ENCODE measurements at regions not wholly inside any gene's neighbourhood (a gene's known extent, or its start where the extent isn't known, plus 50 kb on each side); places are given as distances from the start of the nearest gene placed in this dataset.
A peak's percentile ranks its signal among the peaks of the same experiment; 100 is the strongest.
"Not testable (repeated sequence)": the region's sequence is repeated elsewhere in the genome, so short reads cannot be mapped to it uniquely, and the experiment has no call there.

DNA sequence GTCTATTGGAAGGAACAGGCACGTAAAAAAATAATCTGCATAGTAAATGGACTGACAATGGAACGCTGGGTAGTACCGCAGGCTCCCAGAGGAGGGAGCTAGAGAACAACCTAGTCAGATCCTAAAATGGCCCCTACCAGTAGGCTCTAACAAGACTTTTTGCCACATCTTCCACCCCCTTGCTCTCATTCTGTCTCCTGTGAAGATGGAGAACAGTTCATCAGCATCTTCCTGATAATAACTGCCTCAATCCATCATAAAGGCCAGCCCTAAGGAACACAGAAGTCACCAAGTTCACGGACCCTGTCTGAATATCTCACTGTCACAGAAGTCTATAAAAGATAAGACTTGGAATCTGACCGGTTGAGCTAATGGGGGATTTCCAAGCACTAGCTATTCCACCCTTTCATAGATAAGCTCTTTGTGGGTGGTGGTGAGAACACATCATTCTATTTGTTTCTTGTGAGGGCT is 133.4 kb downstream of the SLC1A3 start:
- DNase-seq (ENCODE audit: low spot score): peak; percentile 58

DNA sequence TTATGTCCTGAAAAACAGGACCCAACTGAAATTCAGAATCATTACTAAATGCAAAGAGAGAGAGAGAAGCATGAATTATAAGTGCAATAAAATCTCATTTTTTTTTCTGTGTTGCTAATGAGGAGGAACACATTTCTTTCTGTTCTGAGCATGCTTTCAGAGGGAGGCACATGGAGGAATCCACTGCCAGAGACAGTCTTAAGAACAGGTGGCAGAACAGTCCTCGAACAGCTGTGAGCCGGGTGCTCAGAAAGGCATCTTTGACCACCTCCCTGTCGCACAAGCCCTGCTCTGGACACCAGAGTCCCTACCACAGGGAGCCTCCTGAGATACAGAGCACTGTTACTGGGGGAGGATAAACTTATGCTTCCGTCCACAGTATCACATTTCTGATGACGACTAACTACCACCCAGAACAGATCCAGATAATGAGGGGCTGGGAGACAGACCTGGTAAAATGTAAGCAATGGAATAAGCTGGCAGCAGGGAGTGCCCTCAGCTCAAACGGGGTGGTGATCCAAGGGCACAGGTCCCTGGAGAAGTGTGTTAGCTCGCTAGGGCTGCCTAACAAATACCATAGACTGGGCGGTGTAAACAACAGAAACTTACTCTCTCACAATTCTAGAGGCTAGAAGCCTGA is 134.0 kb downstream of the SLC1A3 start:
- no peak for DNase-seq (ENCODE audit: low spot score)

DNA sequence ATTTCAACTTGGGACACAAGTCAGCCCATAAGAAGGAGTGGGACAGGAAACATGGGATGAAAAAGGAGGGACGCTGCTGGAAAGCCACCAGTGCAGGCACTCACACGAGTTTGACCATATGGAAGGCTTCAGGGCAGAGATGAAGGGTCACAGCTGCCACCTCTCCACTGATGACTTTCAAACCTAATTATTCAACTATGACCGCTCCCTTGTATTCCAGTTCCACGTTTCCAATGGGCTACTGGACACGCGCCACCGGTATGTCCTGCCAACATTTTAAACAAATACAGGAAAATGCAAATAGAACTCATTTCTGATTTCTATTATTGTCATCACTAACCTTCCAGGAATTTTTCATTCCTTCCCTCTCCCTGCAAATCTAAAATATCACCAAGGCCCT is 134.7 kb downstream of the SLC1A3 start:
- no peak for DNase-seq (ENCODE audit: low spot score)

DNA sequence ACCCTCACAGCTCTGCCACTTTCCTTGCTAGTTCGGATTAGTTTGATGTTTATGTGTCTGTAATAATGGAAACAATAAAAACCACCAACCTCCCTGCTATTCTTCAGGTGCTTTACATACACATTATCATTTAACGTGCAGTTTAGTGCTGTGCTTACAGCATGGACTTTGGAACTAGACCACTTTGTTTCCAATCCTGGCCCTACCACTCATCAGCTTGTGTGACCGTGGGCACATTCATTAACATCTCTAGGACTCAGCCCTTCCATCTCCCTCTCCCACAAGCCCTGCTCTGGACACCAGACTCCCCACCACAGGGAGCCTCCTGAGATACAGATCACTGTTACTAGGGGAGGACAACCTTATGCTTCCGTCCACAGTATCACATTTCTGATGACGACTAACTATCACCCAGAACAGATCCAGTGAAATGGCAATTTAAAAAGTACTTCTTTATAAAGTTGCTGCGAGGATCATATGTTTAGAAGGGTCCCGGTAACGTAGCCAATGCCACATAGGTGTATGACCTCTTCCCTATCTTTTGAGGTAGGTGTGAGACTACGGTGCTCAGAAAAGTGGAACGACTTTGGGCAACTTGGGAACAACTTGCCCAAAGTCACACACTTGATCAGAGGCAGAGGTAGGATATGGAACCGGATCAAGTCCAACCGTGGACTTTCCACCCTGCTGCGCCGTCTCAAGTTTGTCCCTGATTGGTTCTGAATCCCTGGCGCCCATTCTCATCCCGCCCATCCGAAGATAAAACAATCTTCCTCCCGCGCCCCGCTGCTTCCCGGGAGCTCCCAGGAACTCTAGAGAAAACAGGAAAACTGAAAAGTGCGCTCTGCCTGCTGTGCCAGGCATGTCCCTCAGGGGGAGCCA is 132.4 kb upstream of the NIPBL start:
- DNase-seq (ENCODE audit: low spot score): peak; percentile 40

DNA sequence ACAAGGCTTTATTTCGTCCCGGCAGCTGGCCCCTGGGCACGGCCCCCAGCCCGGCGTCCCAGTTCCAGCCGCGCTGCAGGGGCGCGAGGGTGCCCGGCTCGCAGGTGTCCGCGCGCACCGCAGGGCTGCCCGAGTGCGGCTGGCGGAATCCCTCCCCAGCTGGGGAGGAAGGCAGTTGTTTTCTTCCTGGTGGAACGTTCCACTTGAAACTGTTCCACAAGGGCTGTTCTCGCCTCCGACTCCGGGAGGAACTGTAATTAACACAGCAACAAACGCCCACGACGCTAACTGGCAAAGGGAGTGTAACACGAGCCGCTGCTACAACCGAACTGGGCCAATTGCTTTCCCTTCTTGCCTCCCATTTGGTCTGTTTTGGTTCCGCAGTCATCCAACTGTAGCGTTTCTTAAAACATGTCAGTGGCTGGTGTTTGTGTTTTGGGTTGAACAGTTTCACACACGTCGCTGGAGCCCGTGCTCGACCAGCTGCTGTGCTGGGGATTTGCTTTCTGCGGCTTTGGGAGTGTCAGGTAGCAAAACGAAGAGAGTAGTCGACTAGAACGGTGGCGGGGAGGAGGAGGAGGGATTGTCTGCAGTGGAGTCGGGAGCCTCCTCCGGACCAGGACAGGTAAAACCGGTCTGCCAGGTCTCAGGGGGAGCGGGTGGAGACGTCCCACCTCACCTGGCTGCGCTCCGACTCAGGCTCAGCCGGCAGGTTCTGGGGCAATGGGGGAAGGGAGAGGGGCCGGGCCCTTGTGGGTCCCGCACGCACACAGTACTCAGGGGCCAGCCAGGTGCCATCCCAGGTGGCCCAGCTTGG is 131.6 kb upstream of the NIPBL start:
- DNase-seq (ENCODE audit: low spot score): no peak

DNA sequence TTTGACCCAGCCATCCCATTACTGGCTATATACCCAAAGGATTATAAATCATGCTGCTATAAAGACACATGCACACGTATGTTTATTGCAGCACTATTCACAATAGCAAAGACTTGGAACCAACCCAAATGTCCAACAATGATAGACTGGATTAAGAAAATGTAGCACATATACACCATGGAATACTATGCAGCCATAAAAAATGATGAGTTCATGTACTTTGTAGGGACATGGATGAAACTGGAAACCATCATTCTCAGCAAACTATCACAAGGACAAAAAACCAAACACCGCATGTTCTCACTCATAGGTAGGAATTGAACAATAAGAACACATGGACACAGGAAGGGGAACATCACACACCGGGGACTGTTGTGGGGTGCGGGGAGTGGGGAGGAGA is 128.8 kb upstream of the NIPBL start:
- not testable (repeated sequence) for DNase-seq (ENCODE audit: low spot score)

DNA sequence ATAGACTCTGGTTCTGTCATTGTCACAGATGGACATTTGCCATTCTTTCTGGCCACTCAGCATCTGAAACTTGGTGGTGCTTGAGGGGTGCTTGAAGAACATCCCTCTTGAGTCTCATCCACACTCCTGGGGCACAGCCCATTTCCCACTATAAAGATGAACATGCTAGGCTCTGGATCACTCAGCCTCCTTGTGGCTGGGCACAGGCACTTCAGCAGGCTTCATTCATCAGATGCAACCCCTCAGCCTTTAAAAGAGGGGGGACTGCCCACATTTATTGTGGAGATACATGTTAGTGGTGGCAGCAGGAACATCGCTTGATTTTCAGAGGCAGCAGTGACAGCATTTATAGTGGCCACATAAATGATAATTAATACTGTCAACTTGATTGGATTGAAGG is 124.7 kb upstream of the NIPBL start:
- DNase-seq (ENCODE audit: low spot score): no peak

DNA sequence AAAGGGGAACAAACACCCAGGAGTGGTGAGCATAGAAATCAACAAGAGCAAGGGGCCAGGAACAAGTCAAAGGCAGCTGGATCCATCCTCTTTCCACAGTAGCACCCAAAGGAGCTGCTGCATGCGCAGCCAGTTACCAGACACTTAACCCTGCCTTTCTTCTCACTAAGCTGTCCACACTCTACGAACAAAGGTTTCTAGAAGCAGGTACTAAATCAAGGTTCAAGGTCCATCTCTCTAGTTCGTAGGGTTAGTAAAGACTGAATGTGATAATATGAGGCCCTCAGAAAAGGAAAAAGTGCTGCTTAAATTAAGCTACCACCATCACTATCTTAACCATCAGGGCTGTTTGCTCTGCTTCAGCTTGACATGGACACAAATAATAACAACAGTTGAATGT is 121.2 kb upstream of the NIPBL start:
- DNase-seq (ENCODE audit: low spot score): no peak

DNA sequence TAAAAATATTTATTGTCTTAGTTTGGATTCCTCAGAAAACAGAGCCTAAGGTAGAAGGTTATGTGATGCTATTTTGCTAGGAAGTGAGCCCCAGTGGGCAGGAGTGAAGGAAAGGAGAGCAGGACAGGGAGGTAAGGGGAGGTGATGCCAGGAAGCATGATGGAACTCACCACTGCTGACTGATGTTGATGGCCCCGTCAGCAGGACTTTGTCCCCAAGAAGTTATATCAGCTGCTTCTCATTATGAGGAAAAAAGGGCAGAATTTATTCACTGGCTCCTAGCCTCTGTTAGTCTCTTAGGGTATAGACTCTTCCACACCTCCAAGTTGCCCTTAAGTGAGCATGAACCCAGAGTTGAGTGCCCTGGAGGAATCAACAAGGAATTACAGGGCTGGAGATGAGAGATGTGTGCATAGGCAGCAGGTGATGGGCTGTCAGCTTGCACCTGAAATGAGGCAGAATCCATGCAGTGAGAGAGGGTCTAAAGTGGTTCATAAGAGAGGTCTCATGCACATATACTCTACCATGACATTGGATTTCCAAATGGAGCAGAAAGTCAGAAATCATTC is 120.6 kb upstream of the NIPBL start:
- no peak for DNase-seq (ENCODE audit: low spot score)

DNA sequence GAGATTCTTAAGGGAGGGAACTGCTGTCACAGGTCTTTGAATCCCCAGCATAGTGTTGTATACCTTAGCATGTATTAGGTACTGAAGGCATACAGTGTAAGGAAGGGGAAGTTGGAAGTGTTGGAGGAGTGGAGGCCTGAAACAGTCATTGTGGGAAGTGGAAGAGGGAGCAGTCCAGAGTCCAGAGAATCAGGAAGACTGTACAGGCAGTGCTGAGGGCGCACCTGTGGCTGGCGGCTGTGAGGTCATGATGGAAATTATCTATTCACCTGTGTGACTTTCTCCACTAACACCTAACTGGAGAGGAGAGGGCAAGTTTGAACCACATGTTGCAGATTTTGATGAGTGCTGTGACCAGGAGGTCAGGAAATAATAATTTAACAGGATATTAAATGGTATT is 119.7 kb upstream of the NIPBL start:
- no peak for DNase-seq (ENCODE audit: low spot score)

DNA sequence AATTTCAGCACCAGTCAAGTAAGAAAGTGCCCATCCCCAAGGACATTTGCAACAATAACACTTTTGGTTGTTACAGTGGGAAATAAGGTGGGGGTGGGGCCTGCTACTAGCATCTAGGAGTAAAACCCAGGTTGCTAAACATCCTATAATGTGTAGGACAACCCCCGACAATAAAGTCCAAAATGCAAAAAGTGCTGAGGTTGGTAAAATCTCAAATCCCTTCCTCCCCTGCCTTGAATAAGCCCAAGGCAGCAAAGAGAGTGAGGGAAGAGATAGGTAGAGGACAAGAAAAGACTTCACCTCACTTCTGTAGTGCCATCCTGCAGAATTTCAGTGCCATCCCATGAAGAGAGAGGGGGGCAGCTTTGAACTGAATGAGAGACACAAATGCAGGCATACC is 117.5 kb upstream of the NIPBL start:
- DNase-seq (ENCODE audit: low spot score): no peak

DNA sequence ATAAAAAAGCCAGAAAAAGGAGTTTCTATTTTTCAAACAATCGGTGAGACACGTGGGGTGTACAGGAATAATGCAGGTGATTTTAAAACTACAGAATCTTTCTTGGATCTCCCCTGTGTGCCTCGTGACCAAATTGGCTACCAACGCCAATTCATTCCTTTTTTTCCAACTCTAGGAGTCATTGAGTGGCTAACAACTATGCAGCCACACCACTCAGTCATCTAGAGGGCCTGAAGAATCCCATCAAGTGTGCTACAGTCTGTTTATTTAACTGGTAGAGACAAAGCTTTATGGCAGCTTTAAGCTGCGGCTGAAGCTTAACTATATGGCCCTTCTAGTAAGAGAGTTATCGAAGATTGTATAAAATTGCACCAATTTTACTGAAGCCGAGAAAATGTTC is 113.1 kb upstream of the NIPBL start:
- no peak for DNase-seq (ENCODE audit: low spot score)

DNA sequence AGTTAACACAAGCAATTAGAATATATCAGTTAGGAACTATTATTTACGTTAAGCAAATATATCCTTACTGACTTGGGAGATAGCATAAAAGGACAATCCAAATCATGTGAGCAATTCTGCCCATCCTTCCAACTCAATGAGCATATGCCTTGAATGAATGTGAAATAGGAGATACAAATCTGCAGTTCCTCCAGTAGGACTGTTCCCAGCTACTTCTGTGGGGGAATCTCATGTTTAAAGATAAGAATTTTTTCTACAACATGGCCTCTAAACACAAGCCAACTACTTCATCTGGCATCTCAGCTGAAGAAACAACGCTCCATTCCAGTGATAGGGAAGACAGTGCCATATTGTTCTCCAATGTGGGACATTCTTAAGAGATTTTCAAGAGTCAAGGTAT is 110.7 kb upstream of the NIPBL start:
- DNase-seq (ENCODE audit: low spot score): no peak

DNA sequence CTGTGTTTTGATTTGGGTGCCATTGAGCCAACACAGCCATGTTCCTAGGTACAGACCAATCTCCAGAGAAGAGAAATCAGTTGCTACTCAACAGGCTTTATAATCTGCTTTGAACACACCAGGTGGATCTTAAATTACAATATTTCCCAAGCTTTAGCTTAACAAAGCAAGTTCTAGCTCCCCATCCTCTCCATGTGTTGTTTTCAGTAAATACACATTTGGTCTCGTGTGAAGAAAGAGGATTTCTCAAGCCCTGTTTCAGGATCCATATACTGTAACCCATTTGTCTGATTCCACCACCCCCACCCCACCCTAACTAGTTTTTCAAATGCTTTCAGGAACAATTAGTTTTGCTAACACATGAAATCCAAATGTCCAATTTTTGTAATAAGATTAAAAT is 109.6 kb upstream of the NIPBL start:
- DNase-seq (ENCODE audit: low spot score): no peak

DNA sequence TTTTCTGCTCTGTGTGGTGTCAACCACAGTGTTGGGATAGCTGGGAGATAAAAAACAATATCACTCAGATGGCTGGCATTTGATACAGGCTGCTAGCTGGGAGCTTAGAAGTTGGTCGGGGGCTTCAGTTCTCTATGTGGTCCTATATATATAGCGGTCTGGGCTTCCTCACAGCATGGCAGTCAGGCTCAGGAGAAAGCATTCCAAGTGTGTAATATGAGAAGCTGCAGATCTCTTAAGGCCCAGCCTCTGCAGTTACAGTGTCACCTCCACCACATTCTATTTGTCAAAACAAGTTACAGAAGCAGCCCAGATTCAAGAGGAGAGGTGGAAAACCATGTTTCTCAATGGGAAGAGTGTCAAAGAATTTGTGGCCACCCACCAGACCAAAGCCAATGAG is 108.1 kb upstream of the NIPBL start:
- no peak for DNase-seq (ENCODE audit: low spot score)

DNA sequence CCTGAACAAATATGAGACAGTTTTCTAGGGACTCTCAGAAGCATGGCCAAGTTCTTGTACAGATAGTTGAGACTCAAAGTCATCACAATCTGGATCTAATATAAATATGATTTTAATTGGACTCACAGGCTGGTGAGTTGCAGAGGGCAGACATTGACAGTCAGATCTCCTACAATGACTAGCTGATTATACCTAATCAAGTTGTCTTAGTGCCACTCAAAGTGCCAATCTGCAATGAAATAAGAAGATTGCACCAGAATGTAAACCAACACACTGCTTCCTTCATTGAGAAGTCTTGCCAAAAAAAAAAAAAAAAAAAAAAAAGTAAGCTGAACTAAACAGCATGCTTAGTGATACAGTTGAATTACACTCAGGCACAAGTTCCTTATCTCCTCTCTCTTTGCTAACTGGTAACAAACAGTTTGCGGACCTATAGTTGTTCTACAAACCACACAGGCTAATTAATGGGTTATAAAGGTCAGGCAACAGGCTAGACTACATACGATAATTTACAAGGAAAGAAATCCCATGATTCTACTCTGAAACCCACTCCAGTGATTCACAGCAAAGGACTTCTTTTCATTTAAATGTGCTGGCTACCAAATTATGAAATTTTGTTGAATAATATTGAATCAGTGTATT is 107.3 kb upstream of the NIPBL start:
- no peak for DNase-seq (ENCODE audit: low spot score)

DNA sequence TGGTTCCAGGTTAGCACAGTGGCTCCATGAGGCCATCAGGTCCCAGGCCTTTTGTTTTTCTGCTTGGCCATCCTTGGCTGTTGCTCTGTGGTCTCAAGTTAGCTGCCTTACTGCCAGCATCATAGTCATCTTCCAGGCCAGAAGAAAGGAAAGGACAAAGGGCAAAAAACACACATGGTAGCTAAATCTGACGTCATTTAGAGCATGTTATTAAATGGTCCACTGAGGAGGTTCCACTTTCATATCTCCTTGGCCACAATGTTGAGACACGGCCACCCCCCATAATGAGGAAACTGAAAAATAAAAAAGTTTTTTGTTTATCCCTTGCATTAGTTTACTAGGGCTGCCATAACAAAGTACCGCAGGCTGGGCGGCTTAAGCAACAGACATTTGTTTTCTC is 106.4 kb upstream of the NIPBL start:
- no peak for DNase-seq (ENCODE audit: low spot score)

DNA sequence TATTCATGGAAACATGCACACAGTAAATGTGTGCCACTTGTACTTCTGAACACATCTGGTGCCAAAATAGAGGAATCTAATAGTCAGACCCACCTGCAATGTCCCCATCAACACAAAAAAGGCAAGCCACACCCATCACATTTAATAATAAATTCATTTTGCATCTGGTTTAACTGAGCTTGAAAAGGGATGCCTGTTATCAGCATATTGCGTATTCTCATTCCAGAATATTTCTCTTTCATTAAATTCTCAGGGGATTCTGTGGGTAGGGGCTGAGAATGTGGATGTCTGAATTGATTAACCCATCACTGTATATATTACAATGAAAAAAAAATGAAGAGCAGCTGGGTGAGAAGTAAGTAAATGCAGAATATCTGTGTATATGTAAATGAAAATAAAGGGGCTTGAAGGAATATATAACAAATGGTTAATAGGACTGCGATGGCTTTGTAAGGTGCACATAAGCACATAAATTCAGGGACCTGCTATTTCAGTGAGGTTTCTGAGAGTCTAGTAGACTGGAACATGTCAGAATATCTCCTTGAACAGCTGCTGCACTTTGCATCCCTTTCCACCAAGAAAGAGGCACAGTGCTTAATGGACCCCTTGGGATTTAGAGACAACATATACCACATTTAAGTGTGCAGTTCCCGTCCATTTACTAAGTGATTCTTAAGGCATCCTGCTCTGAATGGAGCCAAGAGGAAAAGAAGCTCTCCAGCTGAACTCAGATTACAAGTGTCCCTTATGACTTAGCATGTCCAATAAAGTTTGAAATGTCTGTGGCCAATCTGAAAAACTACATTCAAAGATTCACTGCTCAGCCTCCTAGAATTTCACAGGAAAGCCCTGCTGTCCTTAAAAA is 104.1 kb upstream of the NIPBL start:
- DNase-seq (ENCODE audit: low spot score): no peak

DNA sequence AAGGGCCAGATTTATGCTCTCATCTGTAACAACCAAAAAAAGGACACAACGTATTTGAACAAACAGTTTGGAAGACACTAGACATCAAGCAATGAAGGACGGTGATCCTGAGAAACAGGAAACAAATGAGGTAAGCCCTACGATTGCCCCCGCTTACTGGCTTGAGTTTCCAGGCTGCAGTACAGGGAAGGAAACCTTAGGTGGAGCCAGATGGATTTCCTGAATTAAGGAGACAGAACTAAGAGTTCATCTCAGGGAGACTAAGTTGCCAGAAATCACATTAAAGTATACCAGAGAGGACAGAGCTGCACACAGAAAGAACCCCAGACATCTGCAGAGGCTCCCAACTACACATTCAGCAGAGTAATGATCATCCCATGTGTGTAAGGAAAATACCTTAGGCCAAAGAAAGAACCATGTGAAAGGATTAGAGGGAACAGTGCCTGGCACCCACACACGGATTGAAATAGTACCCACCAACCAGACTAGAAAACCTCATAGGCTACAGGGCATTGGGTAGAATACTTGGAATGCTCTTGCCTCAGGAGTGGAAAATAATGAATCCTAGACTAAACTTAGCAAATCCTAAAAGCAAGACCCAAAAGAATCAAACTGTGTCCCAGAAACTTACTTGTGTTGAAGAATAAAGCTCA is 99.3 kb upstream of the NIPBL start:
- DNase-seq (ENCODE audit: low spot score): peak; percentile 2

DNA sequence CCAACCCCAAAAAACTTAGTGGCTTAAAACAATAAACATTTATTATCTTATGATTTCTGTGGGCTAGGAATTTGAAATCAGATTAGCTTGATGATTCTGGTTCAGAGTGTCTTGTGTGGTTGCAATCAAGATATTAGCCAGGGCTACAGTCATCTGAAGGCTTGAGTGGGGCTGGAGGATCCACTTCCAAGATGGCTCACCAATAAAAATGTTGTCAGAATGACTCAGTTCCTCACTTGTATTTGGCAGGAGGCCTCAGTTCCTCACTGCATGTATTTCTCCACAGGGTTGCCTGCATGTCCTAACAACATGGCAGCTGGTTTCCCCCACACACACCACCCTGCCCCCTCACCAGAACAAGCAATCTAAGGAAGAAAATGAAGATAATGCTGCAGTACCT is 98.2 kb upstream of the NIPBL start:
- DNase-seq (ENCODE audit: low spot score): no peak

All from kidney capillary endothelial cell (primary cell).